HFFc6 (cell line): ENCODE measurements at regions not wholly inside any gene's neighbourhood (a gene's known extent, or its start where the extent isn't known, plus 50 kb on each side); places are given as distances from the start of the nearest gene placed in this dataset.

Source experiments
- DNase-seq: peaks from one replicate; pipeline ENCODE4 v3.0.0-alpha.2; 2018
- H3K27ac Mint-ChIP-seq: 2 replicates; pipeline ENCODE4 v1.8.0; 2020; ENCODE audit warnings: mild to moderate bottlenecking, mixed read lengths
- H3K27me3 Mint-ChIP-seq: 2 replicates; pipeline ENCODE4 v1.8.0; 2021; ENCODE audit warnings: mild to moderate bottlenecking, moderate library complexity, mixed read lengths; ENCODE audit not compliant: insufficient read depth
- H3K36me3 Mint-ChIP-seq: 2 replicates; pipeline ENCODE4 v1.8.0; 2021; ENCODE audit warnings: low read depth, mixed read lengths
- H3K4me1 Mint-ChIP-seq: 2 replicates; pipeline ENCODE4 v1.8.0; 2020; ENCODE audit warnings: low read depth, mixed read lengths
- H3K4me3 Mint-ChIP-seq: 2 replicates; pipeline ENCODE4 v1.8.0; 2020; ENCODE audit warnings: mild to moderate bottlenecking, moderate library complexity, mixed read lengths
- H3K9me3 Mint-ChIP-seq: 2 replicates; pipeline ENCODE4 v1.8.0; 2020; ENCODE audit warnings: mild to moderate bottlenecking, mixed read lengths
- TF ChIP-seq, protein P1 (sequence below): fragments of 200-600 bp; sonication (generic); IDR thresholded peaks from 2 replicates; pipeline ENCODE4 v1.5.0; 2021; ENCODE audit warnings: antibody characterized with exemption, mild to moderate bottlenecking

DNA sequence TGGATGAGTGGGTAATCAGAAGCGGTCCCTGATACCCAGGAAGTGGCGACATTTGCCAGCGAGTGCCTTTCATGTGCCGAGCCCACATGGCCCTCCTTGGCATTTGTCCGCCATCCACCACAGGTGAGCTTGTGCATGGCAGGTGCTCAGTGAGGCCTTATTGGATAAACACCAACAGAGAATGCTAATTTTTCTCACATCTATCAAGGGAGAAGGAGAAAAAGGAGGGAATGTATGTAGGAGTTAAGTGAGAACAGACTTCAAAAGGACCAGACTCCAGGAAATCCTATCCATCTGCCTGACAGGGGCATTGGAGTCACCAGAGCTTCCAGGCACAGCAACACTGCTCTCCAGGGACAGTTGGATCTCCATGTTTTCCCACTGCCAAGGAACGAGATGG, 143.5 kb upstream of the ZMIZ1 start:
- Mint-ChIP-seq H3K27ac (peak overlapping the region; percentile 34; the same call in 1 of the 2 replicates), H3K36me3 (no peaks in the 10 kb centered on the region), H3K4me1 (peaks cover 29% of the 10 kb centered on the region), H3K9me3 (no peaks in the 10 kb centered on the region), H3K27me3 (peaks cover 14% of the 10 kb centered on the region), H3K4me3 (no peak overlapping the region)
- DNase-seq: no peak
- TF ChIP-seq, protein P1, sequence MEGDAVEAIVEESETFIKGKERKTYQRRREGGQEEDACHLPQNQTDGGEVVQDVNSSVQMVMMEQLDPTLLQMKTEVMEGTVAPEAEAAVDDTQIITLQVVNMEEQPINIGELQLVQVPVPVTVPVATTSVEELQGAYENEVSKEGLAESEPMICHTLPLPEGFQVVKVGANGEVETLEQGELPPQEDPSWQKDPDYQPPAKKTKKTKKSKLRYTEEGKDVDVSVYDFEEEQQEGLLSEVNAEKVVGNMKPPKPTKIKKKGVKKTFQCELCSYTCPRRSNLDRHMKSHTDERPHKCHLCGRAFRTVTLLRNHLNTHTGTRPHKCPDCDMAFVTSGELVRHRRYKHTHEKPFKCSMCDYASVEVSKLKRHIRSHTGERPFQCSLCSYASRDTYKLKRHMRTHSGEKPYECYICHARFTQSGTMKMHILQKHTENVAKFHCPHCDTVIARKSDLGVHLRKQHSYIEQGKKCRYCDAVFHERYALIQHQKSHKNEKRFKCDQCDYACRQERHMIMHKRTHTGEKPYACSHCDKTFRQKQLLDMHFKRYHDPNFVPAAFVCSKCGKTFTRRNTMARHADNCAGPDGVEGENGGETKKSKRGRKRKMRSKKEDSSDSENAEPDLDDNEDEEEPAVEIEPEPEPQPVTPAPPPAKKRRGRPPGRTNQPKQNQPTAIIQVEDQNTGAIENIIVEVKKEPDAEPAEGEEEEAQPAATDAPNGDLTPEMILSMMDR: no peak

DNA sequence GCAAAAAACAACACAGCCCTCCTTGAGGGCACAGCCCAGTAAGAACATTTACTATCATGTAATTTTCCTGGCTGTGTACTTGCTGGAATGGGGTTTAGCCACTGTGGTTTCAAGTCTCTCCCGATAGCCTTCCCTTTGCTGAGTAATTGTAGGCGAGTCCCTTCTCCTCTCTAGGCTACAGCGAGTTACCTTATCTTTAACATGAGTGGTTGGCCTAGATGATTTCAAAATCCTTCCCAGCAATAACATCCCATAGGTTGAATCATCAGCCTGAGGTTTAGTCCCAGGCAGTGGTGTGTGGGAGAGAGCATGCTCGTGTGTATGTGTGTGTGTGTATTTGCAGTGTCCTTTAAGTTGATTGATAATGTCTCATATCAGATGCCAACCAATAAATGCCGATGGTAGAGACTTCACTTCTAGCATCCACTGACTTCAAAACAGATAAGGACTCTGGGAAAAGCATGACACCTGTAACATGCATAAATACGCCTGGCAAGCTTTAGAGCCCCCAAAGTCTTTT, 142.9 kb upstream of the ZMIZ1 start:
- no peak overlapping the region for H3K4me3 Mint-ChIP-seq
- no peaks in the 10 kb centered on the region for H3K9me3 Mint-ChIP-seq
- no peaks in the 10 kb centered on the region for H3K36me3 Mint-ChIP-seq
- TF ChIP-seq, protein P1: no peak
- DNase-seq: peak; percentile 94
- peaks cover 17% of the 10 kb centered on the region for H3K27me3 Mint-ChIP-seq
- H3K27ac Mint-ChIP-seq: peak overlapping the region; percentile 34; the same call in 1 of the 2 replicates
- peaks cover 34% of the 10 kb centered on the region for H3K4me1 Mint-ChIP-seq

DNA sequence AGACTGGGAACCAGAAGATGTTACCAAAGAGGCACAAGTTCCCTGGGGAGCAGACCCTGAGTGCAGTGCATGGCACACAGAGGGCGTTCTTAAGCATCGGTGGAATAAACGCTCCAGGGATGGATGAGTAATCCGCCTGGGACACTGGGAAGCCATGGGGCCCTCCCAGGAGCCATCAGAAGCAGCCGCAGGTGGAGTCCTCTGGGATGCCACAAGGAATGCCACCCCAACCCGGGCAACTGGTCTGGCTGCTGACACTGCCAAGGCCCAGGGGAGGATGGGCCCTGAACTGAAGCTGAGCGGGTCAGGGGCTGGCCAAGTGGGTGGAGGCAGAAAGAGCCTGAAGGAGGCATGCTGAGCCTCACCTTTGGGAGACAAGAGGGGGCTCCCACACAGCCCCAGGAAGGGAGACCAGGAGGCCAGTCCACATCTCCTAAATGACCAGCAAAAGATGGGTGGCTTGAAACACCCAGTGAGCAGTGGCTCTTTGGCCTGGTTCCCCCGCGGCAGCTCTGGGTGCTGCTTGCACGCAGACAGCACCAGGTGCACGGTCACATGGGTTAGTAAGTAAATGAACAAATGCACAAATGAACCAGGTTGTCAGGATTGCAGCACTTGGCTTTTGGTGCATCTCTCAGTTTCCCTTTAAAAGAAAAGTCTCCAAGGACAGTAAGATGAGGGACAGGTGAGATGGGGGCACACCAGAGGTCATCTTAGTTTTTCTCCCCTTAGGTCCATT, 141.3 kb upstream of the ZMIZ1 start:
- no peak for DNase-seq
- Mint-ChIP-seq H3K36me3 (no peaks in the 10 kb centered on the region), H3K27ac (no peak overlapping the region), H3K9me3 (no peaks in the 10 kb centered on the region), H3K4me1 (peaks cover 50% of the 10 kb centered on the region), H3K27me3 (peaks cover 9% of the 10 kb centered on the region), H3K4me3 (no peak overlapping the region)
- TF ChIP-seq, protein P1: no peak

DNA sequence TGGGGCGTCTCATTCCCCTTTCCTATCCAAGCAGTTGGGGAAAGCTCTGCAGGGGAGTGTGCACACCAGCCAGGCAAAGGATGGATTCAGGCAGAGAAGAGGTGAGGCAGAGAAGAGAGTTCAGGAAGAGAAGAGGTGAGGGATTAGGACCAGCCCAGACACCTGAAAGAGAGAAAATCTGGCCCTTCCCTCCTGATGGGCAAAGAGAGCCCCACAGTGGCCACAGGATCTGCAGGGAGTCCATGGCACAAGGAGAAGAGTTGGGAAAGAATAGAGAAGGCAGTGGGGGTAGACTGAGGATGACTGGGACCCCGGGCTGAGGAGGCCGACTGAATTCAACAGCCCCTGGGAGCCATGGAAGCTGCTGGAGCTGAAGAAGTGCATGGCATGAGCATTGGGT, 140.4 kb upstream of the ZMIZ1 start:
- no peak for DNase-seq
- no peak overlapping the region for H3K4me3 Mint-ChIP-seq
- H3K27ac Mint-ChIP-seq: no peak overlapping the region
- TF ChIP-seq, protein P1: no peak
- H3K36me3 Mint-ChIP-seq: no peaks in the 10 kb centered on the region
- H3K9me3 Mint-ChIP-seq: no peaks in the 10 kb centered on the region
- peaks cover 56% of the 10 kb centered on the region for H3K4me1 Mint-ChIP-seq
- H3K27me3 Mint-ChIP-seq: peaks cover 5% of the 10 kb centered on the region

DNA sequence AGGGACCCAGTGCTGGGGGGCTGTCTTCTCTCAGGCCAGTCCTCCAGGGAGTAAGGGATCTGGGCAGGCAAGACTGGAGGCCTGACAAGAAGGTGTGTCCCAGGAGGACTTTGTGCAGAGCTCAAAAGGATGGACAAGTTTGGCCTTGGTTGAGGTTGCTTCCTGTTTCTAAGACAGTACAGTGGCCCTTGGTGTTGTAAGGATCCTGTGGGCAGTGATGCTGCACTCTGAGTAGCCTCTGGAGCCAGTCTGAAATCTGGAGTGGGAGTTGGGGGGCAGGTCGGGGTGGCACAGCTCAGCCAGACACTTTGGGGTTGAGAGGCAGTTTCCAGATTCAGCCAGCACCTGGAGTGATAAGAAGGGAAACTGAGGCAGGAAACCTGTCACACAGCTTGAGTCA, 139.2 kb upstream of the ZMIZ1 start:
- TF ChIP-seq, protein P1: no peak
- Mint-ChIP-seq H3K27ac (no peak overlapping the region), H3K27me3 (peaks cover 5% of the 10 kb centered on the region), H3K4me3 (no peak overlapping the region), H3K36me3 (no peaks in the 10 kb centered on the region), H3K9me3 (no peaks in the 10 kb centered on the region), H3K4me1 (peaks cover 51% of the 10 kb centered on the region)
- DNase-seq: no peak
